IPS-18a (cell line): ENCODE measurements at regions not wholly inside any gene's neighbourhood (a gene's known extent, or its start where the extent isn't known, plus 50 kb on each side); places are given as distances from the start of the nearest gene placed in this dataset.

Experiments
- H3K27ac ChIP-seq: one replicate; pipeline ENCODE4 v1.5.1; 2013; ENCODE audit warnings: low read length
- H3K27me3 ChIP-seq: one replicate; pipeline ENCODE4 v1.6.1; 2013; ENCODE audit warnings: mild to moderate bottlenecking, low read length; ENCODE audit not compliant: control insufficient read depth, insufficient read depth
- H3K36me3 ChIP-seq: one replicate; pipeline ENCODE4 v1.6.1; 2013; ENCODE audit warnings: low read depth, low read length; ENCODE audit not compliant: control insufficient read depth
- H3K4me1 ChIP-seq: one replicate; pipeline ENCODE4 v1.6.1; 2013; ENCODE audit warnings: low read depth, low read length; ENCODE audit not compliant: control insufficient read depth
- H3K4me3 ChIP-seq: one replicate; pipeline ENCODE4 v1.5.1; 2013; ENCODE audit warnings: low read length
- H3K9ac ChIP-seq: one replicate; pipeline ENCODE4 v1.6.1; 2013; ENCODE audit warnings: mild to moderate bottlenecking, low read length, moderate library complexity
- H3K9me3 ChIP-seq: one replicate; pipeline ENCODE4 v1.6.1; 2013; ENCODE audit warnings: low read depth, low read length; ENCODE audit not compliant: control insufficient read depth

DNA sequence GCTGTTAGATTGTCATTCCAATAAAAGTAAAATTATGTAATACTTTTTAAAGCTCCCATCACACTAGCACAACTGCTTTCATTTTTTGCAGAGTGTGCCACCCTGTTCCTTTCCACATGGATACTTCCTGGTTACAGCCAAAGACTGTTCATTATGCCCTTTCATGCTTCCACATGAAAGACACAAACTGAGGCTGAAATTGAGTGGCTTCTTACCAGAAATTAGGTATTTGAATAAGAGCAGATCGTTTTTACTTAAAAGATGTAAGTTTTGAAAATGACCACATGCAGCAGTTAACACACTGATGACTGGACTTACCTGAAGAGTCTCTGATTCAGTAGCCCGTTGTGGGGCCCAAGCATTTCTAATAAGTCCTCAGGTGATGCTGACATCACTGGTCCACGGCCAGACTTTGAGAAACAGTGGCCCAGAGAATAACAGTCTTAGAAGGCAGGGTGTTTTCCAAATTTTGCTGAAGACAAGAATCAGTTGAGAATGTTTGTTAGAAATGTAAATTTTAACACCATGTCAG is 187.6 kb upstream of the DMRT1 start:
- peaks cover 25% of the 10 kb centered on the region for H3K4me1 ChIP-seq
- no peaks in the 10 kb centered on the region for H3K9me3 ChIP-seq
- H3K9ac ChIP-seq = no peak overlapping the region
- H3K27ac ChIP-seq = no peak overlapping the region
- no peak overlapping the region for H3K4me3 ChIP-seq
- no peaks in the 10 kb centered on the region for H3K36me3 ChIP-seq
- H3K27me3 ChIP-seq = peaks cover 3% of the 10 kb centered on the region

DNA sequence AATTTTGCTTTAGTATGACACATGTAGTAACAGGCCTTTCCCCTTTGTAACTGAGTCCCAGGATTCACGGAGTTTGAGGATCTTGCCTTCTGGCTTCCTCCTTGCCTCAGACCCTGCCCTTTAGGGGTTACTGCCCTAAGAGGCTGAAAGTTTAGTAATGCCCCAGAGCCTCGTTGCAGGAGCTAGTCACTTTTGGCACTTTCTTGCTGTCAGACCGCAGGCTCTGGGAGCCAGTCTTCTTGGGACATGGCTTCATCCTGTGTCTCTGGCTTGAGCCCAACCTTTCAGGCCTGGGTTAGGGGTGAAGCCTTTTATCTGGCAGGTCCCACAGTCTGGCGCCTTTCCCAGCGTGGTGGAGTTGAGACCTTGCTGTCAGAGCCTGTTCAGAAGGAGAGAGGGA is 185.6 kb upstream of the DMRT1 start:
- H3K27me3 ChIP-seq = no peaks in the 10 kb centered on the region
- H3K36me3 ChIP-seq = no peaks in the 10 kb centered on the region
- H3K4me3 ChIP-seq = no peak overlapping the region
- H3K4me1 ChIP-seq = peaks cover 6% of the 10 kb centered on the region
- H3K27ac ChIP-seq = no peak overlapping the region
- H3K9ac ChIP-seq = no peak overlapping the region
- H3K9me3 ChIP-seq = no peaks in the 10 kb centered on the region

DNA sequence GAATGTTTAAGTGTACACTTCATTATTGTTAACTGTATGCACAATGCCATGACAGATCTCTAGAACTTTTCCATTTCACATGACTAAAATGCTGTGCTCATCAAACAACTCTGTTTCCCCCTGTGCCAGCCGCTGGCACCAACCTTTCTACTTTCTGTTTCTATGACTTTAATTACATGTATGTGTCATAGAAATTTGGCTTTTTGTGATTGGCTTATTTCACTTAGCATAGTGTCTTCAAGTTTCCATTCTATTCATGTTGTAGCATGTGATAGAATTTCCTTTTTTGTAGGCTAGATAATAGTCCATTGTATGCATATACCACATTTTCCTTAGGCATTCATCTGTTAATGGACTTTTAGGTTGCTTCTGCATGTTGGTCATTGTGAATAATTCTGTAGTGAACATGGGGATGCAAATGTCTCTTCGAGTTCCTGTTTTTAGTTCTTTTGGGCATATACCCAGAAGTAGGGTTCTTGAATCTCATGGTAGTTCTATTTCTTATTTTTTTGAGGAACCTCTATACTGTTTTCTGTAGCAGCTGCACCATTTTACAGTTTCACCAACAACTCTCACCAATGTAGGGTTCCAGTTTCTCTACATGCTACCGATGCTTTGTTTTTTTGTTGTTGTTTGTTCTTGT is 184.4 kb upstream of the DMRT1 start:
- Histone ChIP-seq H3K36me3 (no peaks in the 10 kb centered on the region), H3K9me3 (no peaks in the 10 kb centered on the region), H3K9ac (no peak overlapping the region), H3K4me3 (no peak overlapping the region), H3K27ac (no peak overlapping the region), H3K4me1 (no peaks in the 10 kb centered on the region), H3K27me3 (no peaks in the 10 kb centered on the region)

DNA sequence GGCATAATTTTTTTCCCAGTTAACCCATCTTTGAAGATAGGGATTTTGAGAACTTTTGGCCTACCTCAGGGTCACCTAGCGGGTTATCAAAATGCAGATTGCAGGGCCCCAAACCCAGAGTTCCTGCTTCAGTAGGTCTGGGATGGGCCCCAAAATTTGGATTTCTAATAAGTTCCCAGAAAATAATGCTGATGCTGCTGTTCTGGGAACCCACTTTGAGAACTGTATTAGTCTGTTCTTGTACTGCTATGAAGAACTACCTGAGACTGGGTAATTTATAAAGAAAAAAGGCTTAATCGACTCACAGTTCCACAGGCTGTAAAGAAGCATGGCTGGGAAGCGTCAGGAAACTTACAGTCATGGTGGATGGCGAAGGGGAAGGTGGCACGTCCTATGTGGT is 182.2 kb upstream of the DMRT1 start:
- Histone ChIP-seq H3K4me3 (no peak overlapping the region), H3K36me3 (no peaks in the 10 kb centered on the region), H3K9me3 (no peaks in the 10 kb centered on the region), H3K4me1 (no peaks in the 10 kb centered on the region), H3K27ac (no peak overlapping the region), H3K27me3 (no peaks in the 10 kb centered on the region), H3K9ac (no peak overlapping the region)

DNA sequence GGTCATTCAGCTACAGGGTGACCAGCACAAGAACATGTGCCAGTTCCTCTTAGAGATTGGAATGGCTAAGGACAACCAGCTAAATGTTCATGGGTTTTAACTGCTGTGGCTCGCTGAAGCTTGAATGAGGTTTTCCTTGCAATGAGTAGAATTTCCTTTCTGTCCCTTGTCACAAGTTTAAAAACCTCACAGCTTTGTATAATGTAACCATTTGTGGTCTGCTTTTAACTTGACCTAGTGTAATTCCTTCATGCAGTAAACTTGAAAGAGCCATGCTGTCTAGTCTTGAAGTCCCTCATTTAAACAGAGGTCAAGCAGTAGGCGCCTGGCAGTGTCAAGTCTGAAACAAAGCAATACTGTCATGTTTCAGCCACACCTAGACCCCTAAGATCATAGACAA is 181.3 kb upstream of the DMRT1 start:
- Histone ChIP-seq H3K27ac (no peak overlapping the region), H3K4me1 (no peaks in the 10 kb centered on the region), H3K4me3 (no peak overlapping the region), H3K9ac (no peak overlapping the region), H3K9me3 (no peaks in the 10 kb centered on the region), H3K27me3 (no peaks in the 10 kb centered on the region), H3K36me3 (no peaks in the 10 kb centered on the region)

DNA sequence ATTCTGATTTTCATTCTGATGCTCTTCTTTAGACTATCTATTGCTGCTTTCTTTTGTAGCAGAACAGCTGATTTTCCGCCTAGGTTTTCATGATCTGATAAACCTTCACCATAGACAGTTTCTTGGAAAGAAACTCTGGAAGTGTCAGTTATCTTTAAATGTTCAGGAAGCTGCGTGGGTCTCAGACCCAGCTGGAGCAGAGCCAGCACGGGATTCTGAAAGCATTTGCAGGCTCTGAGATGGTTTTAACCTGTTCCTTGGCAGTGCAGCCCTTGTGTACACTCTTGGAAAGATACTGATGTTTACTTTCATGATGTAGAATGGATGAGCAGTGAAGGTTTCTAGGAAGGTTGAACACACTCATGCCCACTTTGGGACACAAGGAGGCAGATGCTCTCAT is 178.0 kb upstream of the DMRT1 start:
- Histone ChIP-seq H3K4me1 (no peaks in the 10 kb centered on the region), H3K27me3 (no peaks in the 10 kb centered on the region), H3K36me3 (no peaks in the 10 kb centered on the region), H3K9ac (no peak overlapping the region), H3K27ac (no peak overlapping the region), H3K9me3 (no peaks in the 10 kb centered on the region), H3K4me3 (no peak overlapping the region)

DNA sequence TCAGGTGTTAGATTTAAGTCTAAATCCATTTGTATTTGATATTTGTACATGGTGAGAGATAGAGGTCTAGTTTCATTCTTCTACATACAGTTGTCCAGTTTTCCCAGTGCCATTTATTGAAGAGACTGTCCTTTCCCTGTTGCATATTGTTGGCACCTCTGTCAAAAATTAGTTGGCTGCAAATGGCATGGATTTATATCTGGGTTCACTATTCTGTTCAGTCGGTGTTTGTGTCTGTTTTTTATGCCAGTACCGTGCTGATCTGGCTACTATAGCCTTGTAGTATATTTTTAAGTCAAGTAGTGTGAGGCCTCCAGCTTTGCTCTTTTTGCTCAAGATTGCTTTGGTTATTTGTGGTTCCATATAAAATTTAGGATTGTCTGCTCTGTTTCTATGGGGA is 176.2 kb upstream of the DMRT1 start:
- Histone ChIP-seq H3K4me3 (no peak overlapping the region), H3K27me3 (no peaks in the 10 kb centered on the region), H3K9ac (no peak overlapping the region), H3K36me3 (no peaks in the 10 kb centered on the region), H3K27ac (no peak overlapping the region), H3K4me1 (no peaks in the 10 kb centered on the region), H3K9me3 (peaks cover 6% of the 10 kb centered on the region)

DNA sequence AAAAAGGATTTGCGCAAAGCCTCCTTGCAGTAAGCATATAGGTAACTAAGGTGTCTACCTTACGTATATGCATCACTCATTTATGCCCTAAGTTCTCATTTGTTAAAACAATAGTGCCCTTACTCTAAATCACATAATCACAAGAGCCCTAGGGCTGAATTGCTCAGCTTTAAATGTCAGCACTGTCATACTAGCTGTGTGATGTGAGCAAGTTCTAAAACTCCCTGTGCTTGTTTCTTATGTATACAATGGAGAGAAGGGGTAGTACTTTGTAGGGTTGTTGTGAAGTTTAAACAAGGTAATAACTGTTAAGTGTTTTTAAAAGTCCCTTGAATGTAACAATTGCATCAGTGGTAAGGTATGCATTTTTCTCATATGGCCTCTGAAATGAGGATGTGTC is 169.5 kb upstream of the DMRT1 start:
- peaks cover 6% of the 10 kb centered on the region for H3K9me3 ChIP-seq
- H3K4me3 ChIP-seq = no peak overlapping the region
- no peak overlapping the region for H3K27ac ChIP-seq
- peaks cover 34% of the 10 kb centered on the region for H3K4me1 ChIP-seq
- no peak overlapping the region for H3K9ac ChIP-seq
- no peaks in the 10 kb centered on the region for H3K36me3 ChIP-seq
- H3K27me3 ChIP-seq = peaks cover 13% of the 10 kb centered on the region

DNA sequence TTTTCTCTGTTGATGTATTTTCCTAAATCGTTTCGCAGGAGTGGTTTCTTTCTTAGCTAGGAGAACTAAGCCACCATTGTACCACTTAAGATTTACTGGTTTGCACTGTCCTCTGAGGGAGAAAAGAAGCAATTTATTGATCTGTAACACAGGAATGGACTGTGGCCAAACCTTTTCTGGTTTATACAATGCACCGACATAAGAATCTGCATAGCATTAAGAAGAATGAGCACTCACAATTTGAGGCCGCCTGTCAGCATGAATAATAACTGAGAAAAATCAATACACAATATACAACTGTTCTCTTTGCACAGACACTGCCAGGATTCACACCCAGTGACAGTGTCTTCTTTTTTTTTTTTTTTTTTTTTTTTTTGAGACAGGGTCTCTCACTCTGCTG is 168.6 kb upstream of the DMRT1 start:
- Histone ChIP-seq H3K9ac (no peak overlapping the region), H3K9me3 (peaks cover 6% of the 10 kb centered on the region), H3K4me1 (peaks cover 38% of the 10 kb centered on the region), H3K36me3 (no peaks in the 10 kb centered on the region), H3K4me3 (no peak overlapping the region), H3K27me3 (peaks cover 13% of the 10 kb centered on the region), H3K27ac (no peak overlapping the region)

DNA sequence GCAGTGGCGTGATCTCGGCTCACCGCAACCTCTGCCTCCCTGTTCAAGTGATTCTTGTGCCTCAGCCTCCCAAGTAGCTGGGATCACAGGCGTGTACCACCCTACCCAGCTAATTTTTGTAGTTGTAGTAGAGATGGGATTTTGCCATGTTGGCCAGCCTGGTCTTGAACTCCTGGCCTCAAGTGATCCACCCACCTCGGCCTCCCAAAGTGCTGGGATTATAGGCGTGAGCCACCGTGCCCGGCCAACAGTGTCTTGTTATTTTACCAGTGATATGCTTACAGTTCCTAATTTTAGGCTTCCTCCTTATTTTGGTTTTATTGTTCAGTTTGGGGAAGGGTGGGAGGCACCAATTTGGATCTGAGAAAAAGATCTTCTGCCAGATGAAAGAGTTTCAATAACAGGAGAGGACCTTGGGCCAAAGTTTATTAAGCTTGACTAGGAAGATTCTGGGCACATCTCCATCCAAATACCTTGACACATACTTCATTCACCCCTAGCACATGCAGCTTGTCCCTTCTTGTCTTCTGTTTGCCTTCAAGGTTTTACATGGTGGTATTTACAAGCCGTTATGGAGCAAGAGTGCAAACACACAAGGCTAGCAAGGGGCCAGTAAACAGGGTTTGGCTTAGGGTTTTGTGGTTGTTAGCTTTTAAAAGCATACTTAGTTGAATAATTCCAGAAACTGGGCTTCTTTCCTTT is 168.1 kb upstream of the DMRT1 start:
- peaks cover 38% of the 10 kb centered on the region for H3K4me1 ChIP-seq
- H3K9ac ChIP-seq = no peak overlapping the region
- H3K27me3 ChIP-seq = peaks cover 13% of the 10 kb centered on the region
- peaks cover 6% of the 10 kb centered on the region for H3K9me3 ChIP-seq
- H3K4me3 ChIP-seq = no peak overlapping the region
- no peak overlapping the region for H3K27ac ChIP-seq
- H3K36me3 ChIP-seq = no peaks in the 10 kb centered on the region

DNA sequence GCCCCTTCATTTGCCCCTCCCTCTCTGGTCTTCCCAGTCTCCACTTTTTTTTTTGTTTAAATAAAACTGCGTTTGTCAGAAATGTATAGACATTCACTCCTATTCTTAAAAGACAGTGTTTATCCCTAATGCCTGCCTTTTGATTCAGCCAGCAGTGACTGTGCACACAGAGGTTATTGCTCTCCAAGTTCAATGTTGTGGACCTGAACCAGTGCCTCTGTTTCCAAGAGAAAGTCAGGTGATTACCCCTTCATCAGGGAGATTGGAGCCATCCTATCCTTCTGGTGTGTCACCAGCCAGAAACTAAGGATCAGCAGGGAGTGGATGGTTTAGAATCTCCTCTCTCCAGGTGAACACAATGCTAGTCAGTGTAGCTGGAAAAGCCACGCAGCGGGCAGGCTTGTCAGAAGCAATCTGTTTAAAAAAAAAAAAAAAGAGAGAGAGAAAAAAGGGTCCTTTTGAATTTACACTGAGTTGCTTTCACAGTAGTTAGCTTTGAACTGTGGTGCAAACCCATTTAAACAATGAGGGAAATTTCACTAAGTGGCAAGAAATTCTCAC is 167.5 kb upstream of the DMRT1 start:
- H3K9me3 ChIP-seq = peaks cover 5% of the 10 kb centered on the region
- H3K4me1 ChIP-seq = peaks cover 38% of the 10 kb centered on the region
- no peak overlapping the region for H3K4me3 ChIP-seq
- H3K27me3 ChIP-seq = peaks cover 13% of the 10 kb centered on the region
- no peaks in the 10 kb centered on the region for H3K36me3 ChIP-seq
- H3K27ac ChIP-seq = no peak overlapping the region
- no peak overlapping the region for H3K9ac ChIP-seq
